RCC 7860 (cell line): ENCODE measurements at regions not wholly inside any gene's neighbourhood (a gene's known extent, or its start where the extent isn't known, plus 50 kb on each side); places are given as distances from the start of the nearest gene placed in this dataset.
"Not testable (repeated sequence)": the region's sequence is repeated elsewhere in the genome, so short reads cannot be mapped to it uniquely, and the experiment has no call there.

Experiments used
- DNase-seq: peaks from one replicate; pipeline ENCODE4 v3.0.0-alpha.2; 2015; ENCODE audit warnings: low spot score
- FAIRE-seq: peaks from 2 replicates; lab custom pipeline; 2012; peaks lifted over from hg19 to GRCh38; lab: Jason Lieb, UNC

- no peak for DNase-seq
Observed at GRCh38 chr10:33040436-33040835, 82.4 kb upstream of the ITGB1 start.

GRCh38 chr10:33039181-33039580, 81.2 kb upstream of the ITGB1 start:
- DNase-seq (no peak), FAIRE-seq (no peak)

More at GRCh38 chr10:33040436-33040835, 82.4 kb upstream of the ITGB1 start:
- no peak for FAIRE-seq

GRCh38 chr10:33038672-33039071, 80.6 kb upstream of the ITGB1 start:
- no peak for DNase-seq
- no peak for FAIRE-seq

GRCh38 chr10:33037726-33038125, 79.7 kb upstream of the ITGB1 start:
- DNase-seq (no peak), FAIRE-seq (no peak)

- DNase-seq = no peak
- FAIRE-seq = no peak
Observed at GRCh38 chr10:33036670-33037069, 78.6 kb upstream of the ITGB1 start.

- DNase-seq (no peak), FAIRE-seq (no peak)
Observed at GRCh38 chr10:33035411-33035810, 77.4 kb upstream of the ITGB1 start.

- DNase-seq = no peak
- no peak for FAIRE-seq
Observed at GRCh38 chr10:33034931-33035330, 76.9 kb upstream of the ITGB1 start.

GRCh38 chr10:33032654-33033151, 74.7 kb upstream of the ITGB1 start:
- DNase-seq (peak; percentile 42), FAIRE-seq (peak; percentile 77)

- FAIRE-seq (no peak), DNase-seq (no peak)
Observed at GRCh38 chr10:33031815-33032653, 74.0 kb upstream of the ITGB1 start.

- no peak for FAIRE-seq
Observed at GRCh38 chr10:33031171-33031570, 73.1 kb upstream of the ITGB1 start.

GRCh38 chr10:33028515-33028914, 70.5 kb upstream of the ITGB1 start:
- FAIRE-seq, DNase-seq: not testable (repeated sequence)

More at GRCh38 chr10:33031171-33031570, 73.1 kb upstream of the ITGB1 start:
- DNase-seq = no peak

- FAIRE-seq (no peak), DNase-seq (no peak)
Observed at GRCh38 chr10:33027088-33027487, 69.1 kb upstream of the ITGB1 start.

- FAIRE-seq = no peak
- DNase-seq = no peak
Observed at GRCh38 chr10:33026422-33026821, 68.4 kb upstream of the ITGB1 start.

- DNase-seq (no peak), FAIRE-seq (no peak)
Observed at GRCh38 chr10:33025910-33026309, 67.9 kb upstream of the ITGB1 start.

GRCh38 chr10:33025039-33025438, 67.0 kb upstream of the ITGB1 start:
- FAIRE-seq = no peak
- no peak for DNase-seq

- FAIRE-seq = no peak
- DNase-seq = no peak
Observed at GRCh38 chr10:33022691-33023090, 64.7 kb upstream of the ITGB1 start.

GRCh38 chr10:33022090-33022489, 64.1 kb upstream of the ITGB1 start:
- FAIRE-seq = no peak
- DNase-seq = no peak

GRCh38 chr10:33016988-33017387, 59.0 kb upstream of the ITGB1 start:
- DNase-seq (no peak), FAIRE-seq (no peak)

GRCh38 chr10:33015761-33016547, 57.9 kb upstream of the ITGB1 start:
- DNase-seq (peak; percentile 88), FAIRE-seq (peak; percentile 98)

GRCh38 chr10:33013331-33013730, 55.3 kb upstream of the ITGB1 start:
- not testable (repeated sequence) for DNase-seq, FAIRE-seq

- FAIRE-seq (no peak), DNase-seq (no peak)
Observed at GRCh38 chr10:33012306-33012705, 54.3 kb upstream of the ITGB1 start.
